GM19238 (cell line): ENCODE measurements at regions not wholly inside any gene's neighbourhood (a gene's known extent, or its start where the extent isn't known, plus 50 kb on each side); places are given as distances from the start of the nearest gene placed in this dataset.
"Not testable (repeated sequence)": the region's sequence is repeated elsewhere in the genome, so short reads cannot be mapped to it uniquely, and the experiment has no call there.

Experiments used
- DNase-seq: peaks from one replicate; pipeline ENCODE4 v3.0.0; 2011; ENCODE audit warnings: low spot score; ENCODE audit not compliant: insufficient read length

DNA sequence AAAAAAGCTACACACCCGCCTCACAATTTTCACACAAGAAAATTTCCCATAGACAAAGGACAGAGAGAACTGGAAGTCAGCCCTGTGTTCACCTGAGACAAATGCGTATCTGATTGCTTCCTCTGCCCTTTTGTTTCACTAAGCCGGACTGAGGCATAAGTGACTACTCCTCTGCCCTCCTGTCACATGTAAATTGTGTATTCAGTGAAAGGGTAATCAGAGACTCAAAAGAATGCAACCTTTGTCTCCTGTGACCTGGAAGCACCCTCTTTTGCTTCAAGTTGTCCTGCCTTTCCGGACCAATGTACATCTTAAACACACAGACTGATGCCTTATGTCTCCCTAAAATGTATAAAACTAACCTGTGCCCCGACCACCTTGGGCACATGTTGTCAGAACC is 483.8 kb upstream of the EYS start:
- no peak for DNase-seq

DNA sequence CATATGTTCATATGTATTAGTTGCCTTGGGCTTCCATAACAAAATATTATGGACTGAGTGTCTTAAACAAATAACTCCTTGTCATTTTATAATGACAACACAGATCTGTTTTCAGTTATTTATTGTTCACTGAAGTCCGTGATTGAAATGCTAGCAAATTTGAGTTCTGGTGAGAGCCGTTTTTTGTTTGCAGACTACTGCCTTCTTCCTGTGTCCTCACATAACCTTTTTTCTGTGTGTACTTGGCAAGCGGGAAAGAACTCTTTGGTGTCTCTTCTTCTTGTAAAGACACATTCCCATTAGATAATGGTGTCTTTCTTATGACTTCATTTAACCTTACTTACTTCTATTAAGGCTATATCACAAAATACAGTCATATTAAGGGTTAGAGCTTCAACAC is 482.9 kb upstream of the EYS start:
- no peak for DNase-seq

DNA sequence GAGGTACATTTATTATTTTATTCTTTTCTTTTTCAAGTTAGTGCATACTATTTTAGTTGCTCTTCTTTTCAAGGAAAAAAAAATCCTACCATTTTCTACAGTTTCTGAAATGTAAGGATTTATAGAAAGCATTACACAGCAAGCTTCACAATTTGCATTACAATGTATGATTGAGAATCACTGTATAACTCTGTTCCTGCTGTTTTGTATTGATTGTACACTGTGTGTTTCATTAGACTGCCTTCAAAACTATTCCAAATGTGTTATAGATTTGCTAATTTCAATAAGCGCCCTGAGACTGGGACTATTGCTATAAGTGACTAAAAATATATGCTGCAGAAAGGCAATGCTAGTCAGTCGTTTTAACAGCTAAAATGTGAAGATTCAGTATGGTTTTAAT is 479.7 kb upstream of the EYS start:
- no peak for DNase-seq

DNA sequence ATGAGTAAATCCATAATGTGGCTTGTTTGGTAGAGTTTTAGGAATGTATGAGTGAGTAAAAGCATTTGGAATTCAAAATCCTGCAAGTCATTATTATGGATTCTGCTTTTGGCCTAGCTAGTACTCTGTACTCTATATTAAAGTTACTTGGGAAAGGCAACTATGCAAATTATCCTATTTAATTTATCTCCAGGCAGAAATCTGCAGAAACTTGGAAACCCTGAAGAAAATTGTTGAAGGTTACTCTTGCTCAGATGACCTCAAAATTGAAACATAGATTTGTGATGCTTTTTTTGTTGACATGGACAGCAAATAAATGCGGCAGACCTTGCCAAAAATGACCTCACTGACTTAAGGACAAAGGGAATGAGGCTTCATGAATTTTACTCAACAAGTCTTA is 477.1 kb upstream of the EYS start:
- DNase-seq, result no peak

DNA sequence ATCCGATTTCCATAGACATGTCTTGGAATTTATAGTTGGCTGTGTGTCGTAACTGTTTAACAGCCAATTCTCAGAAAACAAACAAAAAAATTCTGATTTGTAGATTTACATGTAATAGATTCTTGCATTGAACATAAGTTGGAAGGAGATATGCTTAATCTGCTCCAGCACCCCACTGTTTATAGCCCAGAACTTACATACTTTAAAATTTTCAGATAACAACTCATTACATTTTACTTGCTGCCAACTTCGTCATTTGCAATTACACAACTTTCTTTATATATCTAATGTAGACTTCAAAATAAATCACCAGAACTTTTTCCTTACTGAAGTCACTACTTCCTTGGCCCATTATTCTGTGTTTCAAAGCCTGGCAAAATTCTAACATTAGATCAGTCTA is 472.3 kb upstream of the EYS start:
- no peak for DNase-seq

DNA sequence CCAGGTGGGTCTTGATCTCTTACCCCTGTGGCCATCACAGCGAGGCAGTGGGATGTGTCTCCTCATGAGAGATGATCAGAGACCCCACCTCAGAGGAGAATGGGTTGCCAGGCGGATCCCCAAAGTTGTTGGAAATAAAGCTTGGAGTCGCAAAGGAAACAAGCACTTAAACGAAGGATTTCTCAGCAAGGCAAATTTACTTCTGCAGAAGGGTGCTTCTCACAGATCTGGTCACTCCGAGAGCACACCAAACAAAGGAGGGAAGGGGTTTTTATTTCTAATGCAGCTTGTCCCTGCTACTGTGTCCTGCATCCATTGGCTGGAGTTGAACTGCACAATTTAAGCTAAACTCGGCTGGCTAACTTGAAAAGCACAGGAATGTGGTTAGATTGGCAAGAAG is 466.6 kb upstream of the EYS start:
- DNase-seq, result no peak

DNA sequence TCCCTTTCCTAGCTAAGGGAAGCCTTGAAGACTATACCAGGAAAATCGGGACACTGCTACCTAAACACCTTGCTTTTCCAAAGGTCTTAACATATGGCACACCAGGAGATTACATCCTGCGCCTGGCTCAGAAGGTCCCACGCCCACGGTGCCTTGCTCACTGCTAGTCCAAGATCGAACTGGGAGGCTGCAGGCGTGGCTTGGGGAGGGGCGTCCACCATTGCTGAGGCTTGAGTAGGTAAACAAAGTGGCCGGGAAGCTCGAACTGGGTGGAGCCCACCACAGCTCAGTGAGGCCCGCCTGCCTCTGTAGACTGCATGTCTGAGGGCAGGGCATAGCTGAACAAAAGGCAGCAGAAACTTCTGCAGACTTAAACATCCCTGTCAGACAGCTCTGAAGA is 459.7 kb upstream of the EYS start:
- DNase-seq, result not testable (repeated sequence)

DNA sequence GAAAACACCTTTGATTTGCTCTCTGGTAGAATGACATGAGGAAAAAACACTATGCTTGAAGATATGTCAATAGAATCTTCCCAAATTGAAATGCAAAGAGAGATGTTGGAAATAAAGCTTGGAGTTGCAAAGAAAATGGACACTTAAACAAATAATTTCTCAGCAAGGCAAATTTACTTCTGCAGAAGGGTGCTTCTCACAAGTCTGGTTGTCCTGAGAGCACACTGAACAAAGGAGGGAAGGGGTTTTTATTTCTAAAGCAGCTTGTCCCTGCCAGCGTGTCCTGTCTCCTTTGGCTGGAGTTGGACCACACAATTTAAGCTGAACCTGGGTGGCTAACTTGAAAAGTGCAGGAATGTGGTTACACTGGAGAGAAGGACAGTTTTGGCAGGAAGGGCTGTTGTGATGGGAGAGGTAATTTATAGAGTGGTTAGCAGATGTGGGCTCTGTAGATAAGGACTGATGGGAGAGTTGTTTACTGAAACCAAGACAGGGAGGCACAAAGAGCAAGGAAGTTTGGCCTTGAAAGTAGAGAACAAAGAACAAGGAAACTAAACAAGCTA is 454.6 kb upstream of the EYS start:
- no peak for DNase-seq

DNA sequence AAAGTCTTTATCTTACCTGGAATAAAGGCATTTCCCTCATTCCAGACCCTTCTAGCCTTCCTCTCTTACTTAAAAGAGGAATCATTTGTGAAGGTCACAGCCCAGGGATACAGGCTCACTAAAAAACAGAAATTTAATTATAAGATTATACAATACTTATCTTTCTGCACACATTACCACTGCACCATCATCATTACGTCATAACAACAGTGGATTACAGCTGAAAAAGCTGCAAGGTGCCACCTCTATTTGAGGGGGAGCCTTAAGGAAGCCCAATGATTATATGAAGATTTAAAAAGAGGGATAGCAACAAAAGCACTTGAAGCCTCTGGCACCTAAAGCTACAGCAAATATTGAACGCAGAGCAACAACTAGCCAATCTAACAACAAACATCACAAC is 452.9 kb upstream of the EYS start:
- DNase-seq, result no peak

DNA sequence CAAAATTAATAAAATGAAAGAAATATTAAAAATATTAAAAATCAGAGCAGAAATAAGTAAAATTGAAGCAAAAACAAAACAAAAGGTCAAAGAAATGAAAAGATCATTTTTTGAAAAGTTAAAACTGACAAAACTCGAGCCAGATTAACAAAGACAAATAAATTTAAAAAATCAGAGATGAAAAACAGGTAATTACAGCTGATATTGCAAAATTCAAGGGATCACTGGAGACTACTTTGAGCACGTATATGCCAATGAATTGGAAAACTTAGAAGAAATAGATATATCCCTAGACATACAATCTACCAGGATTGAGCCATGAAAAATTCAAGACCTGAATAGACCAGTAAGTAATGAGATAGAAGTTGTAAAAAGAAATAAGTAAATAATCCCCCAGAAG is 446.2 kb upstream of the EYS start:
- no peak for DNase-seq

DNA sequence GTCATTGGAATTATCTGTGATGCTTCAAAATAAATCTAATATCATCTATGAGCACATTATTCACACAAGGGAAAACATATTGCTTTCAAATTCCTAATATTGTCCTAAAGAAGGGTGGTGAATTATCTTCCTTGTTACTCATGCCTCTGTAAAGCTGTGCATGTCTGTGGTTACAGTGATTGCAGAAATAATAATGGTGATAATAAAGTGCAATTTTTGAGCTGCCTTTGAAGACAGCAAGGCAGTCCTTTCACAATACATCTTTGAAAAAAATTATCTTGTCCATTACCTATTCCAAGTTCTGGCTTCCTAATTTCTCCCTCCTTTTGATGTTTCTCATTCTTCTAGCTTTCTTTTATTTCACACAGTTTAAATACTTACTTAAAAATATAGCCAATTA is 442.1 kb upstream of the EYS start:
- no peak for DNase-seq

DNA sequence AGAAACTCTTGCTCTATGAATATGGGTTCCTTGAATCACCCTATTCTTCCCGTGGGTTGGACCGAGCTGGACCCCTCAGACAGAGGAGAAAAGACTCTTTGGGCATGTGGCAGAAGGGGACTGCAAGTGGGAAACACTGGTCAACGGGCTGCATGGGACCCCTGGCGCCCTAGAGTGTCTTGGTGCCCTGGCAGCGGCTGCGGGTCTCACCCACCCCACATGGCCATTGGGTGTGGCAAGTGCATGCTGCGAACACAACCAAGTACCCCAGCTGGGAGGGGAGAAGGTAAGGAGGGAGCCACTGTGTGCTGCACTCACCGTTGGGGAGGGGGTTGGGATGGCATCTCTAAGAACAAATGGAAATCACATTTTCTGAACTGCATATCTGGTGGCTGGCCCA is 438.8 kb upstream of the EYS start:
- no peak for DNase-seq

DNA sequence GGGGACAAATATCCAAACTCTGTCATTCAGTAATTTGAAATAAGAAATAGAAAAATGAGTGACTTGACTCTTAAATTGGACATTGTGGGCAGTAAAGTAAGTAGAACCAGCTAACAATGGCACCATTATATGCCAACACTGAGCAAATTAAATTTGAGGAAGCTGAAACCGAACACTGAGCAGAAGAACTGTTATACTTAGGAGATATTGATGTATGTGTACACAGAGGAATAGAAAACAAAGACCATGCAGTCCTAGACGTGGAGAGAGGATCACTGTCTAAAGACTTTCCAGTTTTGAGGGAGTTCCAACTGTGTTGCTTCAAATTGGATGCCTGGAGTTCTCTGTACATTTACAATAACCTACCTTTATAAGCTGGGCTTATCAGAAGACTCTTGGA is 427.0 kb upstream of the EYS start:
- DNase-seq, result no peak

DNA sequence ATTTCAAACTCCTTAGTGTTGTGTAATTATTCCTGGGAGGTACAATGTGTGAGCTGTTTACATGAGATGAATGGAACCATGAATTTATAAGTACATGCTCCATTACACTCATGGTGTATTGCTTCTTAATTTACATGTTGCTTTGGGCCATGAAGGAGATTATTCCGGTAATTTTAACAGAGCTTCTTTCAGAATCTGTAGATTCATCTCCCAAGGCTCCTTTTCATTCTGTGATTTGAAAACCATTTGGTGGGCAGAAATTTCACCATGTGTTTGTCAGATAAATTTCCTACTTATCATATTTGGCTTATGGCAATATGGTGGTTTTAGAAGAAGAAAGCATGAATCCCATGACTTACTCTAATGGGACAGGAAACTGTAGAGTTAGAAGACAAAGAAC is 421.6 kb upstream of the EYS start:
- DNase-seq, result no peak

DNA sequence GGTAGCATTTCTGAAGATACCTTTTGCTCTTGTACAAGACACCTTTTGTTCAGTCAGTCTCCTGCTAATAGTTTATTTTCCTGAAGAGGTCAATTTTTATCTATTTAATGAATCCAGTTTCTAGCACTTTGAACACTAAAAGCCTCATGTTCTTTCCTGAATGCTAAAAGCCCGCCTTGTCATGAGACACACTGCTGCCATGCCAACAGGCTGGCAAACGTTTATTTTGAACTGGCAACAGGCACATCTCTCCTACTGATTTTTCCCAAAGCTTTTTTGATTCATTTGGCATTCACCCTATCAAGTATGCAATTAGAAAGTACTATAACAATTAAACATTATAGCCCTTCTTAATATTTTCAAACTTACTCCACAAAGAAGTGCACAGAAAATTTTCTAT is 421.2 kb upstream of the EYS start:
- no peak for DNase-seq

DNA sequence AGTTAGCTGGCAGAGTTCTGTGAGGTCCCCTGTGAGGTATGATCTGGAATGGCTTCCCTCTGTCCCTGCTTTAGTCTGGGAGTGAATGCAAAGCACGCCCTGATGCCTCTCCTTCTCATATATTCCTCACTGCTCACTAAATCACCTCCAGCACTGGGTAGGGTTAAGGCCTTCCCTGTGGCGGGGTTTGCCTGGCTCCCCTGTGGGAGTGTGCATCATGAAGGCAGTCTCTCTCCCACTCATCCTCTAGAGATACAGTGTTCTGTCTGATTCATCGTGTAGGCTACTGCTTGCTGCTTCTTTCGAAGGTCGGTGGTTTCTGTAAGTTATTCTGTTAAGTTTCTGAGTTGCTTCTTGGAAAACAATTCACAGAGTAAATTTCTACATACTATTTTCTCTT is 420.0 kb upstream of the EYS start:
- no peak for DNase-seq

DNA sequence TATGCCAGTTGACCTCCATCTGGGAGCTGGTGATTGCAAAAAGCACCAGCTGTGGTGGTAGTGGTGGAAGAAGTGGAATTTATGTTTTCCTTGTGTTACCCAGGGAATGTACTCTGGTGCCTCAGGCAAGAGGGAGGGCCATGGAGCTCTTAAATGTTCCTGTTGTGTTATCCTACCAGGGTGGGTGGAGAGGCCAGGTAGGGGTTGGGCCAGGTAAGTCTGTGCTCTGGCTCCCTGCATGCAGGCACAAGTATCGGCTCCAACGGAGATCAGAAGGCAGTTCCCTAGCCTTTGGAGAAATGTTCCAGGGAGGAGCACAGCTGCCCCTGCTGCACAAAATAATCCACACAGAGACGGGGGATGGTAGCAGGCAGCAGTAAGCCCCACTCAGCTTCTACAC is 419.3 kb upstream of the EYS start:
- DNase-seq, result no peak

DNA sequence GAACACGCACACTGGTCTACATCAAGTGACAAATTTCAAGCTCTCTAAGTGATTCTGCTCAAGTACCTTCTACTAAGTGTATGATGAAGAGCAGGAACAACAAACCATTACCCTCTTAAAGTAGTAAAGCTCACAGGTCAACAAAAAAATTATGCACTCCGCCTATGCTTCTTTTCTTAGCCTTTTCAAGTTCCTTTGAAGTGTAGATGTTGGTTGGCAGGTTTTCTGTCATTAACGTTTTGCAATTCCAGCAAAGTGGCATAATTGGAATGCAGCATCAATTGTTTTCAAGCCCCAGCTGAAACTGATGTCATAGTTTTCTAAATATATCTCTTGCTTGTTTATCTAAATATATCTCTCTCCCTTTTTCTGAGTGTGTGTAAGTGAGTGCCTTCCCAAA is 396.9 kb upstream of the EYS start:
- DNase-seq, result no peak

DNA sequence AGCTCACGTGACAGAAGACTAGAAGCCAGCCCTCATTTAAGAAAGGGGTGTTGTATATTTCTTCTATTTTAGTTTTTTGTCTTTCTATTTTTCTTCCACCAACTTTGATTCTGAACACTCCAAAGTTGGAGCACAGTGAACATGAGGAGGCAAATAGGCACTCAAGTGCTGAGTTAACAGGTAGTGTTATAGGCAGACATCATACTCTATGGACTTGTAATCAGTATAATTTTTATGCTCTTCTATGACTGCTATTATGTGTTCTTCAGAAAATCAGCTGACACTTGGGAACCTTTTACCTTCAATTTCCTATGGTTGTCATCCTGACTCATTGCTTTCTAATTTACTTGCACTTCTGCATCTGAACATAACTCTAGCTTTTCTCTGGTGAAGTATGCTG is 396.3 kb upstream of the EYS start:
- no peak for DNase-seq

DNA sequence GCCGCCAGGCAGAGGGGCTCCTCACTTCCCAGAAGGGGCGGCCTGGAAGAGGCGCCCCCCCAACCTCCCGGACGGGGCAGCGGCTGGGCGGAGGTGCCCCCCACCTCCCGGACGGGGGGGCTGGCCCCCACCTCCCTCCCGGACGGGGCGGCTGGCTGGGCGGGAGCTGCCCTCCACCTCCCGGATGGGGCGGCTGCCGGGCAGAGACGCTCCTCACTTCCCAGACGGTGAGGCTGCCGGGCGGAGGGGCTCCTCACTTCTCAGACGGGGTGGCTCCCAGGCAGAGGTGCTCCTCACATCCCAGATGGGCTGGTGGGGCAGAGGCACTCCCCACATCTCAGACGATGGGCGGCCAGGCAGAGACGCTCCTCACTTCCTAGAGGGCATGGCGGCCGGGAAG is 389.7 kb upstream of the EYS start:
- DNase-seq, result no peak

DNA sequence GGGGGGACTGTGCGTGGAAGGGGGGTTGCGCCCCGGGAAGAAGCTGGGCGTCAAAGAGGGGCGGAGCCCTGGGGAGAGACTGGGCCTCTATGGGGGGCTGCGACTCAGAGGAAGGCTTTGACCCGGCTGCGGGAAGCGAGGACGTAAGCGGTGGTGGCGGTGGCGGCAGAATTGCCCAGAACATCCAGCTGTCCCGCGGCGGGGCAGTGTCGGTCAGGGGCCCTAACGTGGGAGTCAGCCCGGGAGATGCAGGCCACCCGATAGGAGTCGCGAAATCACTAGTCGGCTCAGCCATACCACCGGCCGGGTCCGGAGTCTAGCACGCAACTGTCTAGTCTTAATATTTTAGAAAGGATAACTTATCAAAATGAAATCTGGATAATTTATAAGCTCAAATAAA is 387.6 kb upstream of the EYS start:
- DNase-seq, result no peak

DNA sequence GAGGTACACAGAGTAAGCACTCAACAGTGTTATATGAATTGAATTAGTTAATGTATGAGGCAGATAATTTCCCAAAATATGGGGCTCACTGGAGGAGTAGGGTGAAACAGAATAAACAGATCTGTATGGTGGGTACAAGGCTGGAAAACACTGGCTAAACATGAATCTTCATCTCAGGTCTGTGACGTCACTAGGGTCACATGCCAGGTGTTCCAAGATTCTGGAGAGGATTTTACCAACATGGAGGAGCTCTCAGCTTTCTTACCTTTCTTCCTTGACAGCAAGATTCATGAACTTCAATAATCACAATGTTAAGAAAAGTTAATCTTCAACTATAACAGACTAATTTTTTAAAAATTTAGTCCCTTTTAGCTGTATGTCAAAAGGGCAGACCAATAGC is 385.3 kb upstream of the EYS start:
- DNase-seq, result not testable (repeated sequence)

DNA sequence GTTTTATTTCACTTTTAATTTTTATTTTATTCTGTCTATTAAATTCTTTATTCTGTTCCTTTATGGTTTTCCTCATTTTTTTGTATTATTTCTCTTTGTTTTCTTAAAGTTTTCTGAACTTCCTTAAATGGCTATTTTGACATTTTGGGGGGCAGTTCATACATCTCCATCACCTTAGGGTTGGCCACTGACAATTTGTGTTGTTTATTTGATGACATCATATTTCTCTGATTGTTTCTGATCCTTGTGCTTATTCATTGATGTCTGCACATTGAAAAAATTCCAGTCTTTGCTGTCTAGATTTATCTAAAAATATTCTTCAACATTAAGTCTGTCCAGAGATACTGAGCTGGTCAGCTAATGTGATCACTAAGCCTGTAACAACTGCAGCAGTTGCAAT is 379.5 kb upstream of the EYS start:
- DNase-seq, result no peak

DNA sequence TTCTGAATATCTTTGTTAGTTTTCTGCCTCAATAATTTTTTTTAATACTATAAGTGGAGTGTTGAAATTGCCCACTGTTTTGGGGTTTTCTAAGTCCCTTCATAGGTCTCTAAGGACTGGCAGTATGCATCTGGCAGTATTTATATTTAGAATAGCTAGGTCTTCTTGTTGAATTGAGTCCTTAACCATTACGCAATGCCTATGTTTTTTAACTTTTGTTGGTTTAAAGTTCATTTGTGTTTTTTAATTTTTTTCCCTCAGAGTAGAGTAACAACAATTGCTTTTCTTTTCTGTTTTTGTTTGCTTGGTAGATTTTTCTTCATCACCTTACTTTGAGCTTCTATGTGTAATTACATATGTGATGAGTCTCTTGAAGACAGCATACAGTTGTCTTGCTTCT is 375.9 kb upstream of the EYS start:
- DNase-seq, result no peak
